ENCODE measurements at regions not wholly inside any gene's neighbourhood (a gene's known extent, or its start where the extent isn't known, plus 50 kb on each side); places are given as distances from the start of the nearest gene placed in this dataset.

GRCh38 chr5:160903076-160903475 is 51.1 kb upstream of the ATP10B start:
- no peak for DNase-seq (ENCODE audit: low read depth)
